RWPE2 (cell line): ENCODE measurements at regions not wholly inside any gene's neighbourhood (a gene's known extent, or its start where the extent isn't known, plus 50 kb on each side); places are given as distances from the start of the nearest gene placed in this dataset.

Experiments used
- ATAC-seq: fragments of 200-7000 bp; cut with Tn5 transposase; 3 replicates; pipeline ENCODE4 v1.9.1; 2021; ENCODE audit warnings: low read depth
- DNase-seq: peaks from one replicate; pipeline ENCODE4 v3.0.0-alpha.2; 2020; ENCODE audit warnings: low spot score
- H3K27ac ChIP-seq: fragments of 450-650 bp; 2 replicates; pipeline ENCODE4 v1.5.1; 2017; ENCODE audit warnings: mild to moderate bottlenecking; ENCODE audit not compliant: poor library complexity, severe bottlenecking
- H3K27me3 ChIP-seq: fragments of 250-450 bp; sonication (Bioruptor Pico); 2 replicates; pipeline ENCODE4 v1.5.1; 2021; ENCODE audit warnings: mild to moderate bottlenecking, moderate library complexity; ENCODE audit not compliant: insufficient read depth, poor library complexity, severe bottlenecking
- H3K36me3 ChIP-seq: fragments of 250-450 bp; sonication (Bioruptor Pico); 2 replicates; pipeline ENCODE4 v1.5.1; 2020; ENCODE audit warnings: low read depth, mild to moderate bottlenecking, moderate library complexity
- H3K4me1 ChIP-seq: fragments of 250-450 bp; sonication (Bioruptor Pico); 2 replicates; pipeline ENCODE4 v1.5.1; 2021; ENCODE audit warnings: mild to moderate bottlenecking, moderate library complexity; ENCODE audit not compliant: insufficient read depth, poor library complexity, severe bottlenecking
- H3K4me3 ChIP-seq: fragments of 250-450 bp; sonication (Bioruptor Pico); 2 replicates; pipeline ENCODE4 v1.5.1; 2021; ENCODE audit warnings: mild to moderate bottlenecking, moderate library complexity; ENCODE audit not compliant: severe bottlenecking
- H3K9me3 ChIP-seq: fragments of 250-450 bp; sonication (Bioruptor Pico); 2 replicates; pipeline ENCODE4 v1.5.1; 2021; ENCODE audit warnings: mild to moderate bottlenecking, moderate library complexity; ENCODE audit not compliant: severe bottlenecking
- TF ChIP-seq, protein P1 (sequence below): fragments of 450-650 bp; IDR thresholded peaks from one replicate; pipeline ENCODE4 v1.5.1; 2017; ENCODE audit warnings: mild to moderate bottlenecking, moderate library complexity; ENCODE audit not compliant: poor library complexity, severe bottlenecking

DNA sequence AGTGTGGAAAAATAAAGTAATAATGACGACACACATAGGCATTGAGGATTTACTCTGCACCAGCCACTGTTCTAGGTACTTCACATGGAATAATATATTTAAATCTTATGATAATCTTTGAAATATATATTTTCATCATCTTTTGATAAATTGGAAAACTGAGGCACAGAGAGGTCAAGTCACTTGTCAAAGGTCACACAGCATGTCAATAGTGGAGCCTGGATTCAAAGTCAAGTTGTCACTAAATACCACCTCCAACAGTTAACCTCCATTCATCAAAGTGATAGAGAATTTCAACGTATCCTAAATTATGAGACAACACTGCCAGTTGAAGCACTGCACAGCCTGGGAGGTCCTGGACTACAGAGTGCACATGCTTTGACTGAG lies 121.7 kb downstream of the IRX5 start:
- no peak for DNase-seq
- H3K27me3 ChIP-seq, result peaks cover 14% of the 10 kb centered on the region
- no peak overlapping the region for H3K4me3 ChIP-seq
- TF ChIP-seq, protein P1, sequence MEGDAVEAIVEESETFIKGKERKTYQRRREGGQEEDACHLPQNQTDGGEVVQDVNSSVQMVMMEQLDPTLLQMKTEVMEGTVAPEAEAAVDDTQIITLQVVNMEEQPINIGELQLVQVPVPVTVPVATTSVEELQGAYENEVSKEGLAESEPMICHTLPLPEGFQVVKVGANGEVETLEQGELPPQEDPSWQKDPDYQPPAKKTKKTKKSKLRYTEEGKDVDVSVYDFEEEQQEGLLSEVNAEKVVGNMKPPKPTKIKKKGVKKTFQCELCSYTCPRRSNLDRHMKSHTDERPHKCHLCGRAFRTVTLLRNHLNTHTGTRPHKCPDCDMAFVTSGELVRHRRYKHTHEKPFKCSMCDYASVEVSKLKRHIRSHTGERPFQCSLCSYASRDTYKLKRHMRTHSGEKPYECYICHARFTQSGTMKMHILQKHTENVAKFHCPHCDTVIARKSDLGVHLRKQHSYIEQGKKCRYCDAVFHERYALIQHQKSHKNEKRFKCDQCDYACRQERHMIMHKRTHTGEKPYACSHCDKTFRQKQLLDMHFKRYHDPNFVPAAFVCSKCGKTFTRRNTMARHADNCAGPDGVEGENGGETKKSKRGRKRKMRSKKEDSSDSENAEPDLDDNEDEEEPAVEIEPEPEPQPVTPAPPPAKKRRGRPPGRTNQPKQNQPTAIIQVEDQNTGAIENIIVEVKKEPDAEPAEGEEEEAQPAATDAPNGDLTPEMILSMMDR, result no peak
- no peaks in the 10 kb centered on the region for H3K36me3 ChIP-seq
- H3K4me1 ChIP-seq, result no peaks in the 10 kb centered on the region
- no peak overlapping the region for H3K27ac ChIP-seq
- H3K9me3 ChIP-seq, result no peaks in the 10 kb centered on the region
- no peak for ATAC-seq

GRCh38 chr16:55052741-55053415 lies 122.2 kb downstream of the IRX5 start:
- Histone ChIP-seq H3K4me3 (no peak overlapping the region), H3K36me3 (no peaks in the 10 kb centered on the region), H3K27me3 (peaks cover 19% of the 10 kb centered on the region), H3K4me1 (no peaks in the 10 kb centered on the region), H3K9me3 (no peaks in the 10 kb centered on the region), H3K27ac (no peak overlapping the region)
- DNase-seq (no peak), ATAC-seq (peak; percentile 33; the same call in 1 of the 3 replicates)
- TF ChIP-seq, protein P1, result no peak

- DNase-seq, result no peak
- TF ChIP-seq, protein P1, result no peak
These were observed 124.6 kb downstream of the IRX5 start for GRCh38 chr16:55055262-55055661.

DNA sequence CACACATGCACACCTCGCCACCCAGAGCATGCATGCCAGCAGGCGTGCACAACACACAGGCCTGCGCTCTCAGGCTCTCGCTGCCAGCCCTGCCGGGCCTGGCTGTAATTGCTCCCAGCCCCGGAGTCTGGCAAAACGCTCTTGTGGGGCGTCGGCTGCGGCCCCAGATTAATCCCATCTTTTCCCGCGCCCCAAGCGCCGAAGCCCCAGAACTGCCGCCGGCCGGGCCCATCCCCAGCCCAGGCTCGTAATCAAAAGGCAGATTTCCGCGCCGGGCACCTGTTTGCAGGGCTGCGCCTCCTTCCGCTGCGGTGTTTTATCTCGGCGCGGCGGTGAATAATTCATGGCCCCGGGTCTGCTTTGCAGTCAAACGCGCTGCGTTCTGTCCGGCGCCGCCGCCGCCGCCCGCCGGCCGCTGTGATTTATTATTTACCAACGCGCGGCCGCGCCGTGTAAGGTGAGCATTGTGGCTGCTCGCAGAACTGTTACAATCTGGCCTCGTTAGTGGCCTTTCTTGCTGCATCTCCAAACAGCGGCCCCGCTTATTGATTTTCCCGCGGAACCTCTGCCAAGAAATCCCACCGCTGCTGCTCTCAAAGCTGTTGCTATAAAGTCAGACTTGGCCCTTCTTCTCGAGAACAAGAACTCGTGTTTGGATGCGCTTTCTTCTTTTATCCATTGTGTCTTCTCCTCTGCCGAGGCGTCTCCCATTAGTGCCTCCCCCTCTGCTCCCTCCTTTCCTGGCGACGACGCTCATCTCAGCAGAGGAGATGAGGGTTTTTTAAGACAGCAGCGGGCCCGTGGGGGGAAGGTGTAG lies 126.1 kb downstream of the IRX5 start:
- Histone ChIP-seq H3K4me3 (no peak overlapping the region), H3K36me3 (no peaks in the 10 kb centered on the region), H3K27ac (no peak overlapping the region), H3K27me3 (peaks cover 25% of the 10 kb centered on the region), H3K4me1 (no peaks in the 10 kb centered on the region), H3K9me3 (no peaks in the 10 kb centered on the region)
- no peak for DNase-seq
- peak; percentile 58 for ATAC-seq
- TF ChIP-seq, protein P1, result no peak

More at GRCh38 chr16:55055262-55055661, 124.6 kb downstream of the IRX5 start:
- Histone ChIP-seq H3K4me1 (no peaks in the 10 kb centered on the region), H3K27ac (no peak overlapping the region), H3K27me3 (peaks cover 25% of the 10 kb centered on the region), H3K36me3 (no peaks in the 10 kb centered on the region), H3K4me3 (no peak overlapping the region), H3K9me3 (no peaks in the 10 kb centered on the region)
- no peak for ATAC-seq

GRCh38 chr16:55057866-55058265 lies 127.2 kb downstream of the IRX5 start:
- H3K9me3 ChIP-seq, result no peaks in the 10 kb centered on the region
- peaks cover 25% of the 10 kb centered on the region for H3K27me3 ChIP-seq

More at GRCh38 chr16:55057866-55058265, 127.2 kb downstream of the IRX5 start:
- ATAC-seq (no peak), DNase-seq (no peak)
- Histone ChIP-seq H3K4me1 (no peaks in the 10 kb centered on the region), H3K4me3 (no peak overlapping the region), H3K27ac (no peak overlapping the region), H3K36me3 (no peaks in the 10 kb centered on the region)
- TF ChIP-seq, protein P1, result no peak
